ENCODE measurements at regions not wholly inside any gene's neighbourhood (a gene's known extent, or its start where the extent isn't known, plus 50 kb on each side); places are given as distances from the start of the nearest gene placed in this dataset.

DNA sequence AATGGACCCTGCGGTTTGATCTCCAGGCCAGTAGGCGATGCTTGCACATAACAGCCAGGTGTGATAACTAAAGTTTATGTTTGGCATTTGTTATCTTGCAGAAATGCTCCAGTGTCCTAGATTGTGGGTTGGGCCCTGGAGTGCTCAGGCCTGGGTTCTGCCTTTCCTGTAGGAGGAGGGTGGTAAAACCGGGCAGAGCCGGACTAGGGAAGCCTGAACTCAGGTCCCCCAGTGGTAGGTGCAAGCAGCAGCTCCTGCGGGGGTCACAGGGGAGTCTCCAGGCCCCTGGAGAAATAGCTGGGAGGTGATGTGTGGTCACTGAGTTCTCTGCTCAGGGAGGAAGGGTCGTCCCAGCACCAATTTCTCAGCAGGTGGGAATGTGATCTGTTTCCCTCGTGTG is 538.3 kb upstream of the ANO3 start:
- TF ChIP-seq, protein P1, sequence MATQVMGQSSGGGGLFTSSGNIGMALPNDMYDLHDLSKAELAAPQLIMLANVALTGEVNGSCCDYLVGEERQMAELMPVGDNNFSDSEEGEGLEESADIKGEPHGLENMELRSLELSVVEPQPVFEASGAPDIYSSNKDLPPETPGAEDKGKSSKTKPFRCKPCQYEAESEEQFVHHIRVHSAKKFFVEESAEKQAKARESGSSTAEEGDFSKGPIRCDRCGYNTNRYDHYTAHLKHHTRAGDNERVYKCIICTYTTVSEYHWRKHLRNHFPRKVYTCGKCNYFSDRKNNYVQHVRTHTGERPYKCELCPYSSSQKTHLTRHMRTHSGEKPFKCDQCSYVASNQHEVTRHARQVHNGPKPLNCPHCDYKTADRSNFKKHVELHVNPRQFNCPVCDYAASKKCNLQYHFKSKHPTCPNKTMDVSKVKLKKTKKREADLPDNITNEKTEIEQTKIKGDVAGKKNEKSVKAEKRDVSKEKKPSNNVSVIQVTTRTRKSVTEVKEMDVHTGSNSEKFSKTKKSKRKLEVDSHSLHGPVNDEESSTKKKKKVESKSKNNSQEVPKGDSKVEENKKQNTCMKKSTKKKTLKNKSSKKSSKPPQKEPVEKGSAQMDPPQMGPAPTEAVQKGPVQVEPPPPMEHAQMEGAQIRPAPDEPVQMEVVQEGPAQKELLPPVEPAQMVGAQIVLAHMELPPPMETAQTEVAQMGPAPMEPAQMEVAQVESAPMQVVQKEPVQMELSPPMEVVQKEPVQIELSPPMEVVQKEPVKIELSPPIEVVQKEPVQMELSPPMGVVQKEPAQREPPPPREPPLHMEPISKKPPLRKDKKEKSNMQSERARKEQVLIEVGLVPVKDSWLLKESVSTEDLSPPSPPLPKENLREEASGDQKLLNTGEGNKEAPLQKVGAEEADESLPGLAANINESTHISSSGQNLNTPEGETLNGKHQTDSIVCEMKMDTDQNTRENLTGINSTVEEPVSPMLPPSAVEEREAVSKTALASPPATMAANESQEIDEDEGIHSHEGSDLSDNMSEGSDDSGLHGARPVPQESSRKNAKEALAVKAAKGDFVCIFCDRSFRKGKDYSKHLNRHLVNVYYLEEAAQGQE (IDR thresholded peaks at IDR 0.05; ENCODE audit: low read depth, low read length) = no peak
- TF ChIP-seq, protein P2, sequence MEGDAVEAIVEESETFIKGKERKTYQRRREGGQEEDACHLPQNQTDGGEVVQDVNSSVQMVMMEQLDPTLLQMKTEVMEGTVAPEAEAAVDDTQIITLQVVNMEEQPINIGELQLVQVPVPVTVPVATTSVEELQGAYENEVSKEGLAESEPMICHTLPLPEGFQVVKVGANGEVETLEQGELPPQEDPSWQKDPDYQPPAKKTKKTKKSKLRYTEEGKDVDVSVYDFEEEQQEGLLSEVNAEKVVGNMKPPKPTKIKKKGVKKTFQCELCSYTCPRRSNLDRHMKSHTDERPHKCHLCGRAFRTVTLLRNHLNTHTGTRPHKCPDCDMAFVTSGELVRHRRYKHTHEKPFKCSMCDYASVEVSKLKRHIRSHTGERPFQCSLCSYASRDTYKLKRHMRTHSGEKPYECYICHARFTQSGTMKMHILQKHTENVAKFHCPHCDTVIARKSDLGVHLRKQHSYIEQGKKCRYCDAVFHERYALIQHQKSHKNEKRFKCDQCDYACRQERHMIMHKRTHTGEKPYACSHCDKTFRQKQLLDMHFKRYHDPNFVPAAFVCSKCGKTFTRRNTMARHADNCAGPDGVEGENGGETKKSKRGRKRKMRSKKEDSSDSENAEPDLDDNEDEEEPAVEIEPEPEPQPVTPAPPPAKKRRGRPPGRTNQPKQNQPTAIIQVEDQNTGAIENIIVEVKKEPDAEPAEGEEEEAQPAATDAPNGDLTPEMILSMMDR (IDR thresholded peaks at IDR 0.05) = no peak
- no peak for TF ChIP-seq TEAD4 (IDR thresholded peaks at IDR 0.05; ENCODE audit: borderline replicate concordance, insufficient read depth)
- no peak for TF ChIP-seq GABPA (IDR thresholded peaks at IDR 0.05; ENCODE audit: low read depth)
- no peak for TF ChIP-seq SMC3 (IDR thresholded peaks at IDR 0.05; ENCODE audit: low read depth, low read length)
- TF ChIP-seq YY1 (IDR thresholded peaks at IDR 0.05; ENCODE audit: low read depth) = no peak
- TF ChIP-seq POLR2AphosphoS5 (IDR thresholded peaks at IDR 0.05; ENCODE audit: low read depth, low read length) = no peak
- no peak for TF ChIP-seq ELF1 (IDR thresholded peaks at IDR 0.05)
- no peak for TF ChIP-seq CHD2 (IDR thresholded peaks at IDR 0.05; ENCODE audit: low read length, partially characterized antibody)
- no peak for TF ChIP-seq EP300 (IDR thresholded peaks at IDR 0.05; ENCODE audit: borderline replicate concordance in 1 of 2, low read depth in 1 of 2, low read length in 1 of 2)
- no peak for TF ChIP-seq SIN3A (IDR thresholded peaks at IDR 0.05; ENCODE audit: borderline replicate concordance, low read depth, low read length)
- TF ChIP-seq MAX (IDR thresholded peaks at IDR 0.05; ENCODE audit: low read depth) = no peak

Measured in SK-N-SH (cell line).